ENCODE measurements at regions not wholly inside any gene's neighbourhood (a gene's known extent, or its start where the extent isn't known, plus 50 kb on each side); places are given as distances from the start of the nearest gene placed in this dataset.

- DNase-seq (ENCODE audit: extremely low read depth, low read depth), result no peak
- TF ChIP-seq CTCF (IDR thresholded peaks at IDR 0.05; ENCODE audit: low read depth, low read length), result no peak
Measured at GRCh38 chr7:49669285-49669684, 104.2 kb upstream of the VWC2 start.

- no peak for TF ChIP-seq CTCF (IDR thresholded peaks at IDR 0.05; ENCODE audit: low read depth, low read length)
- DNase-seq (ENCODE audit: extremely low read depth, low read depth), result no peak
Measured at GRCh38 chr7:49669692-49670260, 103.7 kb upstream of the VWC2 start.

GRCh38 chr7:49670991-49671390, 102.4 kb upstream of the VWC2 start:
- TF ChIP-seq CTCF (IDR thresholded peaks at IDR 0.05; ENCODE audit: low read depth, low read length), result no peak
- no peak for DNase-seq (ENCODE audit: extremely low read depth, low read depth)

GRCh38 chr7:49692516-49692915, 80.9 kb upstream of the VWC2 start:
- no peak for DNase-seq (ENCODE audit: extremely low read depth, low read depth)
- TF ChIP-seq CTCF (IDR thresholded peaks at IDR 0.05; ENCODE audit: low read depth, low read length), result no peak

GRCh38 chr7:49695971-49696370, 77.5 kb upstream of the VWC2 start:
- TF ChIP-seq CTCF (IDR thresholded peaks at IDR 0.05; ENCODE audit: low read depth, low read length), result no peak
- DNase-seq (ENCODE audit: extremely low read depth, low read depth), result no peak

- DNase-seq (ENCODE audit: extremely low read depth, low read depth), result no peak
- no peak for TF ChIP-seq CTCF (IDR thresholded peaks at IDR 0.05; ENCODE audit: low read depth, low read length)
Measured at GRCh38 chr7:49700841-49701240, 72.6 kb upstream of the VWC2 start.

GRCh38 chr7:49702099-49702498, 71.3 kb upstream of the VWC2 start:
- TF ChIP-seq CTCF (IDR thresholded peaks at IDR 0.05; ENCODE audit: low read depth, low read length), result no peak
- no peak for DNase-seq (ENCODE audit: extremely low read depth, low read depth)

All from AG09319 (cell line).